ENCODE measurements at regions not wholly inside any gene's neighbourhood (a gene's known extent, or its start where the extent isn't known, plus 50 kb on each side); places are given as distances from the start of the nearest gene placed in this dataset.
"Not testable (repeated sequence)": the region's sequence is repeated elsewhere in the genome, so short reads cannot be mapped to it uniquely, and the experiment has no call there.

DNA sequence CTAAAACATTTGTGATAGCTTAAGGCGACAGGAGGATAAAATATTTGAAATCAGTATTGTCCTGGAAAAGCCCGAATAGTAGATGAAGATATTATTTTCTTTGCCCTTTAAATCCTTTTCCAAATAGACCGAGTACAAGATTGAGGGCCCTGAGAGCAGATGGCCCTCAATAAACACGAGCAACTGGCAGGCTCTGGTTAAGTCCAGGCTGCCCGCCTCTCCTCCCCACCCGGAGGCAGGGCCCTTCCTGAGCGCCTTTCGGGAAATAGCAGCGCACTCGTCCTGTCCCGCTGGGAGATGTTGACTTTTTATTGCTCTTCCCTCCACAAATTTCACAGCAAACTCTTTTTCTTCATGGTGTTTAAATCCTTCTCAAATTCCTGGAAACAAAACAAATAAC lies 50.8 kb upstream of the MAX start:
- DNase-seq = no peak

GRCh38 chr14:65156568-65157366 lies 54.5 kb upstream of the MAX start:
- no peak for DNase-seq

GRCh38 chr14:65159281-65160062 lies 57.2 kb upstream of the MAX start:
- DNase-seq = no peak

DNA sequence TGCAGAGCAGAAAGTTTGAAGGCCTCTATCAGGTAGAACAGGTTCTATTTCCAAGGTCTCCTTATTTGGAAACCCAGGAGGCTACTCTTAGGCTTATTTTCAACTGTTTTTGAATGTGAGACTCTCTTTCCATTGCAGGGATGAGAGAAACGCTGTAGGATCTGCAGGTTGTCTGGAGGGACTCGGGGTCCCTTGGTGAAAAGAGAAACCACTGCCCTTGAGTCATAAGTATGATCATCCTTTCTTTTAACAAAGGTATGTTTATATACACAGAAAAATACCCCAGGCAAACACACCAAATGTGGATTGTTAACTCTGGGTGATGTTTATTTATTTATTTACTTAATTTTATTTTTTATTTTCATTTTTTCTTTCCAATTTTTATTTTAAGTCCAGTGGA lies 57.8 kb upstream of the MAX start:
- DNase-seq = no peak

- DNase-seq = no peak
These were observed 59.7 kb upstream of the MAX start for GRCh38 chr14:65162031-65162430.

- peak; percentile 42 for DNase-seq
These were observed 61.9 kb upstream of the MAX start for GRCh38 chr14:65164068-65164824.

DNA sequence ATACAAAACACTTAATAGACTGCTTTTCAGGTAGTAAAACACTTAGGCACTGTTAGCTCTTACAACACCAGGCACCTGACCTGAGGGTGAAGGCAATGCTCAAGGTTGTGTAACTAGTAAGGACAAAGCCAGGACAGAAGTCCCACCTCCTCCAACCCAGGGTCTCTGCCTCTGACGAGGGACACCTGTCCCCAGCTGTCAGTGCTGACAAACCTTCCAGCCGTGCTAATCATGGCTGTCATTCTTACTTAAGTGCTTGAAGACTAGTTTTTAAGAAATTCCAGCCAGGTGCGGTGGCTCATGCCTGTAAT lies 62.5 kb upstream of the MAX start:
- DNase-seq = no peak

- DNase-seq = peak; percentile 42
These were observed 64.8 kb upstream of the MAX start for GRCh38 chr14:65167072-65167645.

GRCh38 chr14:65168840-65169239 lies 66.5 kb upstream of the MAX start:
- DNase-seq = no peak

- no peak for DNase-seq
These were observed 67.0 kb upstream of the MAX start for GRCh38 chr14:65169351-65169750.

GRCh38 chr14:65170318-65170717 lies 68.0 kb upstream of the MAX start:
- no peak for DNase-seq

- DNase-seq = peak; percentile 64
These were observed 68.6 kb upstream of the MAX start for GRCh38 chr14:65170768-65171507.

GRCh38 chr14:65173973-65174693 lies 71.8 kb upstream of the MAX start:
- no peak for DNase-seq

DNA sequence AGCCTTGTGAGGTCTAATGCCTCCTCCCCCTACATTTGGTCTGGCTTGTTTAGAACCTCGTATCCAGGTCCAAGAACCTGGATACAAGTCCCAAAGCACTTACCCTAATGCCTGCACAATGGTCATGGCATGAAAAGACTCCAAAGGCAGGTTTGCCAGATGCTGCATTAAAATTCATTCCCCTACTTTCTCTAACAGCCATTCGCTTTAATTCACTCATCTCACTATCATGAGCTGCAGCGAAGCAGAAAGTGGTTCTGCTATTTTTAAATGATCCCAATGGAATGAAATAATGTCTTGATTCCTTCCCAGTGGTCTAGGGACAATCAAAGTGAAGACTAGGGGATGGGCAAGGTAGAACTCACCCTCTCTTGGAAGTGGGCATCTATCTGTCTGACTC lies 72.5 kb upstream of the MAX start:
- no peak for DNase-seq

GRCh38 chr14:65177551-65177950 lies 75.2 kb upstream of the MAX start:
- no peak for DNase-seq

GRCh38 chr14:65179231-65179630 lies 76.9 kb upstream of the MAX start:
- DNase-seq = not testable (repeated sequence)

- peak; percentile 62 for DNase-seq
These were observed 77.8 kb upstream of the MAX start for GRCh38 chr14:65179918-65180724.

- no peak for DNase-seq
These were observed 78.4 kb upstream of the MAX start for GRCh38 chr14:65180725-65181025.

- no peak for DNase-seq
These were observed 81.9 kb upstream of the MAX start for GRCh38 chr14:65184032-65184764.

- DNase-seq = no peak
These were observed 83.5 kb upstream of the MAX start for GRCh38 chr14:65185829-65186228.

DNA sequence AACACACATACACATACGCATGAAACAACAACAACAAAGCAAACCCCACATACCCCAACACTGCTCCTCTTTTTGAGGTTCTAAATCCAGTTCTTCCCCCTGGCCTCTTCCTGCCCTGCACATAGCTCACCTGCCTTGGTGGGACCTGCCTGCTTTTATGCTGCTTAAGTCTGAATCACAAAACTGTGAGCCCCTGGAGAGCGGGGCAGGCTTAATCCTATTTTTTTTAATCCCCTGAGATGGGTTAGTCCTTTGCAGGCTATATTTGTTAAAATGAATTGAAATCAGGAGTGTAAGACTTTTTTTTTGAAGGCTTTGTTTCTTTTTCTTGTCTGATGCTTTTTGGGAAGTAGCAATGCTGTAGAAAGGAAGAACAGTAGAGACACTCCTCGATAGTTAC lies 84.6 kb upstream of the MAX start:
- no peak for DNase-seq
